Globus pallidus (tissue), 1 donor: ENCODE measurements at regions not wholly inside any gene's neighbourhood (a gene's known extent, or its start where the extent isn't known, plus 50 kb on each side); places are given as distances from the start of the nearest gene placed in this dataset.
A peak's percentile ranks its signal among the peaks of the same experiment; 100 is the strongest.
"Not testable (repeated sequence)": the region's sequence is repeated elsewhere in the genome, so short reads cannot be mapped to it uniquely, and the experiment has no call there.

ENCODE experiments used
- DNase-seq: peaks from one replicate; pipeline ENCODE4 v3.0.0-alpha.2; 2015; ENCODE audit warnings: low spot score

DNA sequence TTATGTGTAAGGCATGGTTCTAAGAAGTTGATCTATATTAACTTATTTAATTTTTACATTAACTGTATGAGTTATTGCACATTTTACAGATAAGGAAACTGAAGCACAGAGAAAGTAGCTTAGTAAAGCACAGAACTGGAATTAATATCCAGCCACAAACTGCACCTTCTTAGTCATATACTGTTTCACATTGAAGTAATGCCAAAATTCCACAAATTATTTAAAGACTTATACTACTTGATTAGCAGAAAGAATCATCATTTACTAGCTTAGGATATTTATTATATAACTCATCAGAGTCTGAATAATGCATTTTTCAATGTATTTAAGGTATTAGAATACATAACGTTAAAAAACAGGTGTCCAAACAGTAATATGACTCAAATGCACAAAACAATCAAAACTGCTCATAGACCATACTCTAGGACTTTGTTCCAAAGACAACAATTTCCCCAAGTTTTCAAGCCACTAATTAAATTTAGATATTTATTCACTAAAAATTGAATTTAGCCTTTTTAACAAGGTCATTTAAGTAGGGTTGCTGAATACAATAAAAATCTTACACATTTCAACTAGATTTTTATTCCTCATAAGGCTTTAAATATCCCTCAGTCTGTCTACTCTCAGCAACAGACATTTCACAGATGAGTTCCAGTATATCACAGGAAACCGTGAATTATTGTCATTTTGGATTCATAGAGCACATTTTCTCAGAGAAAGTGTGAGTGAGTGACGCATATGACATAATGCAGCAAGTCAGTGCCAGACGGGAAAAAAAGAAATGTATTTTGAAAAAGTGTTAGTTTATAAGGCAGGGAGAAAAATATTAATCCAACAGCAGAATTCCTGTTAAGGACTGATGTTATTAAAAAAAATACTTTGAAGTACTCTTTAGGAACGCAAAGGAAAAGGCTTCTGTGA lies 782.5 kb downstream of the TMTC2 start:
- DNase-seq = no peak

DNA sequence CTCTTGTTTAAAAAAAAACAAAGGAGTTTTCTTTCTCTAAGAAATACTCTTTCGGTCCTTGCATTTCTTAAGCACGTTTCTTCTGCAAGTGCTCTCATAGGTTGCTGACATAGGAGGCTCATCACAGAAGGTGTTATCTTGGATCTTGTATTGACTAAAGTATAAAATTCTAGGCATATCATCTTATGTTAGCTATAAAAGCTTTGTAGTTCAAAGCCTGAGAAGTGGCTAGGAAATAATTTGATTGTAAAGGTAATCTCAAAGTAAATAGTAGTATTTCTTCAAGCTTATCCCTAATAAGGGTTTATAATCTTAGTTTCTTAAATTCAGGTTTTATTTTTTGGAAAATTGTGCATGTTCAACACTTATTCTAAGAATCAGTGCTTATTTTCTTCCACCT lies 778.9 kb downstream of the TMTC2 start:
- DNase-seq = no peak

DNA sequence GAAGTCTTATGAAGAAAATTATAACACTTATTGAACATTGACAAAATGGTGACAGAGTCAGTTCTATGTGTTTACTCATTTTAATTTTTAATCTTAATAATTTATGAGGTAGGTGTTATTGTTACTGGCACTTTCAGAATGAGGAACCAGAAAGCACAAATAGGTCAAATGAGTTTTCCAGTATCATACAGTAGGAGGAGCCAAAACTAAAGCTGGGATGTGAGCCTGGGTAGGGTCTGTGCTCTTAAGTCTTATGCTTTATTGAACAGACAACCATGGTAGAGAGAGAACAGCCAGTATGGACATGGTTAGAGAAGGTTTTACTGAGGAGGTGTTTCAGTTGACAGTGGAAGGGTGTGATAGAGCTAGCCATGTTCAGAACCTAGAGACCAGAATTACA lies 775.7 kb downstream of the TMTC2 start:
- no peak for DNase-seq

DNA sequence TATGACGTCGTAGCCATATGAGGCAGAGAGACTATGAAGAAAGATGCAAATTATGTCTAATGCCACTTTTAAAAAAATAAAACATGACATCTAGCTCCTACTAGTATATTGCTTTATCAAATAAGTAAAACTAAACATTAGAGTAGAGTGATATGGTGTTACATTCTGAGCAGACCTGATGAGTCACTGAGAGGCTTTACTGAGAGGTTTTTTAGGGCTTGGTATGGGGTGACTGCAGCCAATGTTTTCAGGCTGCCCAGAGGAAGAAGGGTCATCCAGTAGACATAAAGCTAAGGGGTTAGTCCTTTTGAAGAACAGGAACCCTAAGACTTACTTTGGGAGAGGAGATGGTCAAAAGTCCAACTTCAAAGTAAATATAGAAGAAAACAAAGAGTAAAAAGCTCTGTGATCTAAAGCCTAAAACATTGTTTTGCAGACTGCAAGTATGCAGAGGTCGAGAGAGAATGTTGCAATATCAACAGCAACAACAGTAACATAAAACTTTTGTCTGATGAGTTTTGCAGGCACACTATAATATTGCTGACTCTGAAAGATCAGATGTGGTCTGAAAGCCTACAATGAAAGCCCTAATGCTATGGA lies 774.7 kb downstream of the TMTC2 start:
- no peak for DNase-seq

DNA sequence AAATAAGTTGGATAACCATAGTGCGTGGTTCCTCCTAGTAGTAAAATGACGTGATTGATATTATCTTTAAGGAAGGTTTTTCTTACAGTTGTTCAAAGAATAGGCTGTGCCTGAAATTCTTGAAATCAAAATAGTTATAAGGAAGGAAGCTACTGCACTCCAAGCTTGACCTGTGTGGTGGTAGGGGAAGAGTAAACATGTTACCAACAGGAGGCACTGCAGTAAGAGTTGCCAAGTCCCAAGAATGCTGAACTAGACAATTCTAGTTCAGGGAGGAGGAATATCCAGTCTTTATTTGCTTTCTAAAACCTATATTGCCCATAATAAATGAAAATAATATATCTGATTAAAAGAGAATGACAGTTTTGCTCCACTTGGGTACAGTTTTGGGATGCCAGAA lies 764.5 kb downstream of the TMTC2 start:
- DNase-seq = no peak

DNA sequence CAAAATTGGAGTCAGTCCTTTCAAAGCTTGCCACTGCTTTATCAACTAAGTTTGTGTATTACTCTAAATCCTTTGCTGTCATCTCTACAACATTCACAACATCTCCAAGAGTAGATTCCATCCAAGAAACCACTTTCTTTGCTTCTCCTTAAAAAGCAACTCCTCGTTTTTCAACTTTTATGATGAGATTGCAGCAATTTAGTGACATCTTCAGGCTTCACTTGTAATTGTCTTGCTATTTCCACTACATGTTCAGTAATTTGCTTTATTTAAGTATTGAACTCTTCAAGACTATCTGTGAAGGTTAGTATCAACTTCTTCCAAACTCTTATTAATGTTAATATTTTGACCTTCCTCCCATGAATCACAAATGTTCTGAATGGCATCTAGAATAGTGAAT lies 747.9 kb downstream of the TMTC2 start:
- no peak for DNase-seq

DNA sequence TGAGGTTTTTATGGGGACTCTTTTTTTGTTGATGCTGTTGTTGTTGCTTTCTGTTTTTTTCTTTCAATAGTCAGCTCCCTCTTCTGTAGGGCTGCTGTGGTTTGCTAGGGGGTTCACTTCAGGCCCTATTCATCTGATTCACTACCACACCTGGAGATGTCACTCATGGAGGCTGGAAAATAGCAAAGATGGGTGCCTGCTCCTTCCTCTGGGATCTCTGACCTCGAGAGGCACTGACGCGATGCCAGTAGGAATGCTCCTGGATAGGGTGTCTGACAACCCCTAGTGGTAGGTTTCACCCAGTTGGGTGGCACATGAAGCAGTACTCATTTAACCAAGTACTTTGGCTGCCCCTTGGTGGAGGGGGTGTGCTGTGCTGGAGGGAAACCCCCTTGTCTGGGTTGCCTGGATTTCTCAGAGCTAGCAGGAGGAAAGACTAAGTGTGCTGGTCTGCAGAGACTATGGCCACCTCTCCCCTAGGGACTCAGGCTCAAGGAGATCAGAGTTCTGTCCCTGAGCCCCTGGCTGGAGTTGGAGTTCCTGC lies 745.5 kb downstream of the TMTC2 start:
- no peak for DNase-seq

DNA sequence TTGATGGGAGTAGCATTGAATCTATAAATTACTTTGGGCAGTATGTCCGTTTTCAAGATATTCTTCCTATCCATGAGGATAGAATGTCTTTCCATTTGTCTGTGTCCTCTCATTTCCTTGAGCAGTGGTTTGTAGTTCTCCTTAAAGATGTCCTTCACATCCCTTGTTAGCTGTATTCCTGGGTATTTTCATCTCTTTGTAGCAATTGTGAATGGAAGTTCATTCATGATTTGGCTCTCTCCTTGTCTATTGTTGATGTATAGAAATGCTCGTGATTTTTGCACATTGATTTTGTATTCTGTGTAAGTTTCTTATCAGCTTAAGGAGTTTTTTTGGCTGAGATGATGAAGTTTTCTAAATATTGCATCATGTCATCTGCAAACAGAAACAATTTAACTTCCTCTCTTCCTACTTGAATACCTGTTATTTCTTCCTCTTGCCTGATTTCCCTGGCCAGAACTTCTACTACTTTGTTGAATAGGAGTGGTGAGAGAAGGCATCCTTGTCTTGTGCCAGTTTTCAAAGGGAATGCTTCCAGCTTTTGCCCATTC lies 741.0 kb downstream of the TMTC2 start:
- not testable (repeated sequence) for DNase-seq

DNA sequence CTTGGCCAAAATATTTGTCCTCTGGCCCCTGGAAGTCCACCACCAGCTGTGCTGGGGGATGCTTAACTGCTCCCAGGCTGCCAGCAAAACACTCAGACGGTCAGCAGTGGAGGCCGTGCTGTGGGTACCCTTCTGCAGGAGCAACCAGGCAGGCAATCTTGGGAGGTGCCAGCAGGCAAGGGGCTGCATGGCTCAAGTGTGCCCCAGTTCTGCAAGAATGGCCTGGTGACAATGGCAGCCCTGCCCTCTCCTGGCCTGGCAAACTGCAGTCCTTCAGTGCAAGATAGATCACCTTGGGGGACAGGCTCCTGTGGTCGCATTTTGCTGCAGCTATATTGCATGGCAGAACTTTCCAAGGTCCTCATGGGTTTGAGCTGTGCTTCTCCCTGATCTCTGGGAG lies 728.3 kb downstream of the TMTC2 start:
- DNase-seq = no peak

DNA sequence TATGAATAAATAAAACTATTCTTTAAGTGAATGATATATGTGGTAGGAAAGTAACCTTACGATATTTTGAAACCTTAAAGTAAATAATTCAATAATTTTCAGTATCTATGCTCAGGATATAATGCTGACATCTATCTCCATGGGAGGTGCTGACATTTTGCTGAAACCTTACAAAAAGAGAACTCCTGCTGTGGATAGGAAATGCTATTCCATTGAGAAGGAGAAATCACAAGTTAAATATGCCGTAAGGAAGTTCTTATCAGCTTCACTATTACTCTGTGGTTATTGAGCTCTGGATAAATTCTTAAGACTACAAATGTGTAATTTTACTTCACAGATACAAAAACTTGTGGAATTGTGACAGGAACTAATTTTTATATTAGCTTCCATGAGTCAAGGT lies 722.1 kb downstream of the TMTC2 start:
- no peak for DNase-seq

DNA sequence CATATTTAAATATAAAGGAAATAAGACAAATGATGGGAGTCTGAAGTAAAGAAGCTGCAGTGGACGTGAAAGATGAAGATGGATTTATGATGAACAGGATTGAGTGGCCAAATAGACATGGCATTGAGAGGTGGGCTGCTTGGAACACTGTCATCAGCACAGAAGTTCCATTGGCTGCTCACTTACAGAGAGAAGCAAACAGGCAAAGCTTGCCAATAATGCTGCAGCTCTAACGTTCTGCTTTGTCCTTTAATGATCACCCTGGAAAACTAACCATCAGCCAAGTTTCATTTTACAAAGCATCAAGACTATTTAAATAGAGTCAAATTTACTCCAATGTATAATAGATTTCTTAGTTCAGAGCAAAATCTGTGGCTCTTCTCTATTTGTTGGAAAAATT lies 721.4 kb downstream of the TMTC2 start:
- DNase-seq = no peak

DNA sequence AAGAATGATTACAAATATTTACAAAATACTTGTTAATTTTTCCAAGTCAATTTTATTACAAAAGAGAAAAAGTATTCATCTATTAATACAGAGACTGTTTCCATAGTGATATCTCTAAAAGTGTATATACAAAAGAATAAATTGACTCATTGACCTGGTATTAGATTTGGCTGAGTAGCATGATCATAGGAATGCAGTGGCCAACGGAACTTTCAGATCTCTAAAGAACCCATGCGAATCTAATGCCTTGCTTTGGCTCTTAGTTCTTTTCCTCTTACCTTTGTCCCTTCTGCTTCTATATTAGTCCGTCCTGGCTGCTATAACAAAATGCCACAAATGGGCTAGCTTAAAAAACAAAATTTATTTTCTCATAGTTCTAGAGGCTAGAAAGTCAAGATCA lies 717.8 kb downstream of the TMTC2 start:
- DNase-seq = no peak

DNA sequence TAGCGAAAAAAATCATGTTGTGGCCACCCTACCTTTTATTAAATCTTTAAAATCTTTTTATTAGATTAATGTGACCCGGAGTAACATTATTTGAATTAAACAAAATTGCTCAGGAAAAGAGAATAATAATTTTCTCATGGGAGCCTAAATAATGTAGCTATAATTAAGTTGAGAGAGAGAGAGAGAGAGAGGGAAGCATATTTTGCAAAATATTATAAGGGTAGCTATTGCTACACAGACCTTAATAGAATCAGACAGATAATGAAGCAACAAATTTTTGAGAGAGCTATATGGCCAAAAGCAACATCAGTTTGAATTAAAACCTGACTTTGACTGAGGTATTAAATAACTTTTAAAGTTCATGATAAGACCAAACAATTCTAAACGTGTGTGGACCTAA lies 703.5 kb downstream of the TMTC2 start:
- no peak for DNase-seq

DNA sequence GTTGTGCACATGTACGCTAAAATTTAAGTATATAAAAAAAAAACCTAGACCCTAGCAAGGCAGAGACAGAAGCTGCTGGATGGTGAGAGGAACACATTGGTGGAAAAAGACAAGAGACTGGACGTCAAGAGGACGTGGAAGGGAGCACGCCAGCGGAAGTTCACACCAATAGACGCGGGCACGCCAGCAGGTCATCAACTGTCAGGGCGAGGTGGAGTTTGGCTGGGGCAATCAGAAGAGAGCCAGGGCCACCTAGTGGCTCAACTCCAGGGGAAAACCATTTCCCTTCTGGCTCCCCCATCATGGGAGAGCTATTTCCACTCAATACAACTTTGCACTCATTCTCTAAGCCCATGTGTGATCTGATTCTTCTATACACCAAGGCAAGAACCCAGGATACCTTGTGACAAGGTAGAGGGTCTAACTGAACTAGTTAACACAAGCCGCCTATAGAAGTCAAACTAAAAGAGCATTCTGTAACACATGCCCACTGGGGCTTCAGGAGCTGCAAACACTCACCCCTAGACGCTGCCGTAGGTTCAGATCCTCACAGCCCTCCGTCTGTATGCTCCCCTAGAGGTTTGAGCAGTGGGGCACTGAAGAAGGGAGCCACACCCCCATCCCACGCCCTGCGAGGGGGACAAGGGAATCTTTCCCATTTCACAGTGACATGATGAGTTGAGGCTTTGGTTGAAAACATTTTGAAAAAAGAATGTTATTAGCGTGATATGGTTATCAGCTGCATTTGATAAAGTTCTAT lies 702.7 kb downstream of the TMTC2 start:
- DNase-seq = peak; percentile 48

DNA sequence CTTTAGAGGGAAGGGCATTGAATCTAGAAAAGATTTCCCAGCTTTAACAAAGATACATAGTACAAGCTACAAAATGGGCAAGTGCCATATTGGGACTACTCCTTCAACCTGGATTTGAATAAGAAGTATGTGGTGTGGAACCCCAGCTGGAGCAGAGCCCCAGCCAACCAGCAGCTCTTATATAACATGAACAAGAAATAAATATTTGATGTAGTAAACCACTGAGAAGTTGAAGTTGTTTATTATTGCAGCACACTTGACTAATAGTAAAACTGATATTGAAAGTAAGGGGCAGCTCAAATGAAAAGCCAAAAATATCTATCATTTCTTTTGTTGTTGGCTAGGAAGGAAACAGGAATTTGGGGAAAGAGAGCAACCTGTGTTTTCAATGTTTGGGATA lies 701.8 kb downstream of the TMTC2 start:
- no peak for DNase-seq

DNA sequence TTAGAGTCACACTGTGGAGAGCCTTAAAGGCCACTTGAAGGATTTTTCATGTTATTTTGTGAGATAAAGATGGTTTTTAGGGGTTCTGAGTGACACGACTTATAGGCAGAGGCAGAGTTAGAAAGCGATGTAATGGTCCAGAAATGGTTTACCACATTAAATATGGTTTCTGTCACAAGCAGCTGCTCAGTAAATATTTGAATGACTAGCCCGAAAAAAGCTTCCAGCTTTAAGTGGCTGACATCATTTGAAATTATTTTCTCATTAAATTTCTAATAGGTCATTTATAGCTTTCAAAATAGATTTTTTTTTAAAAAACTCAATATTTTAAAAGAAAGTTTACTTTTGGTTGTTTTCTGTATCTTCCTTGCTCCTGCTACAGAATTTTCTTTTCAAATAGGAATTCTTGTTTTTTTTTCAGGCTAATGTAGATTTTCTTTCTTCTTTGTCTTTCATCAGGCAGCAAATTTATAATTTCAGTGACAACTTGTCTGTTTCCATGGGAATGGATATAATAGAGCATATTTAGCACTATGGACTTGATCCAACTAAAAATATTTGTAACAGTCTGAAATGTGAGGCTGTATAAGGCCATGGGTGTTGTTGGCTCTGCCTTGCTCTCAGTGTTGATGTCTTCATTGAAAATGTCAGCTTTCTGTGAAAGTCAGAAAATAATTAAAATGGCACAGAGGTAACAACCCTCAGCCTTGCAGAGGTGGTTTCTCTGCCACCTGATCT lies 700.0 kb downstream of the TMTC2 start:
- no peak for DNase-seq

DNA sequence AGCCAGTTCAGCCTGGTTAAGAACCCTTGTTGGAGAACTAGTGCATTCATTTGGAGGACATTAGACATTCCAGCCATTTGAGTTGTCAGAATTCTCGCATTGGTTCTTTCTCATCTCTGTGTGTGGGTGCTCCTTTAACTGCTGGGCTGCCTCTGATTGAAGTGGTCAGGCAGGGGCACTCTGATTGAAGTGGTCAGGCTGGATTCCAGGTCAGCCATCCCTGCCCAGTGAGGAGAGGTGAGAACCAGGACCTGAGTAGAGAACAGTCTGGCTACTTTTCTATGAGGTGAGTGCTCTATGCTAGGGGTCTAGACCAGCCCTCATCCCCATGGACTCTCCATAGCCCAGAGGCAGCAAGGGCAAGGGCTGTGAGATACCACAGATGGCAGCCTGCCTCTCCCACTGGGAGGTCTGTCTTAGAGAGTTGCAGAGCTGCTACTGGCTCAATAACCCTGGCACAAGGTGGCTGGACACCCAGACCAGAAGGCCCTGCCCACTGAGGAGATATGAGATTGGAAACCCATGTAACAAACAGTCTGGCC lies 691.6 kb downstream of the TMTC2 start:
- DNase-seq = no peak

DNA sequence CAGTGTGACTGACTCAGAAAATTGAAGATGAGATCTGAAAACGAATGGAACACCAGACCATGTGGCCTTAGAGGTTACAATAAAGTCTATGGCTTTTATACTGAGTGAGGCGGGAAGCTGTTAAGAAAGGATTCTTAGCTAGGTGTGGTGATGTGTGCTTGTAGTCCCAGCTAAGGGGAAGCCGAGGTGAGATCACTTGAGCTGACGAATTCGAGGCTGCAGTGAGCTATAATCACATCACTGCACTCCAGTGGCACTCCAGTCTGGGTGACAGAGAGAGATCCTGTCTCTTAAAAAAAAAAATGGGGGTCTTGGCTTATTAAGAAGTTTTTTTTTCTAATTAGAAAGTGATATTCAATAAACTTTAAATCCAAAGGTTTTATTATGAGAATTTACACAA lies 678.6 kb downstream of the TMTC2 start:
- no peak for DNase-seq

DNA sequence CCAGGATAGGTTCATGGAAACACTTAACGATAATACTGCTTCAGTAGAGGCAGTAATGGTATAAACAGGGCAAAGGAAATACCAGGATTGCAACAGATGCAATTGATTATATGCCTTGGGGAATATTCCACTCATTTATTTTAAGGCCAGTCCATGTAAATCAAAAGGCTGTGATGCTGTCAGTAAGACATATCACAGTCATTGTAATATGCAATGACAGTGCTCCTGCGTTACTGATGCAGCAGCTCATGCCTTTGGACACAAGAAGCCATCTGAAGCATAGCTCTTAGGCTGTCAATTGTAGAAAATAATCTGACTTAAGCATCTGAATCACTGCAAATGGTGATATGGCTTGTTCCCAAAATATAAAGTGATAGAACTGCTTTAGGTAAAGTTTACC lies 674.8 kb downstream of the TMTC2 start:
- DNase-seq = no peak

DNA sequence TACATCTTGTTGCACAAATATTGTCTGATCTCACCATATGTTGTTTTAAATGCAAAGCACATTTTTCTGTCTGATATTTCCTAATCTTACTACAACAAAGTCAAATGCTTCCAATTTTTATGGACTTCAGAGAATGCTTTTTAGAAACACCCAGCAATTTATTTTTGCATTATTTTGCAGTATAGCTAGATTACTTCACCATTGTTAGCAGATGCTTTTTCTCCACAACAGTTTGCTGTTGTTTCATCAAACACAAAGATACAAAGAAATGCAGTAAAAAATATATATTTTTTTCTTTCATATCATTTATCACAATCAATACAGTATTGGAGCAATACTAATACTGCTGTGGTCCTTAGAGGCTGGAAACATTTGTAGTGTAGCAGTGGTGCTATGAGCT lies 674.4 kb downstream of the TMTC2 start:
- no peak for DNase-seq

DNA sequence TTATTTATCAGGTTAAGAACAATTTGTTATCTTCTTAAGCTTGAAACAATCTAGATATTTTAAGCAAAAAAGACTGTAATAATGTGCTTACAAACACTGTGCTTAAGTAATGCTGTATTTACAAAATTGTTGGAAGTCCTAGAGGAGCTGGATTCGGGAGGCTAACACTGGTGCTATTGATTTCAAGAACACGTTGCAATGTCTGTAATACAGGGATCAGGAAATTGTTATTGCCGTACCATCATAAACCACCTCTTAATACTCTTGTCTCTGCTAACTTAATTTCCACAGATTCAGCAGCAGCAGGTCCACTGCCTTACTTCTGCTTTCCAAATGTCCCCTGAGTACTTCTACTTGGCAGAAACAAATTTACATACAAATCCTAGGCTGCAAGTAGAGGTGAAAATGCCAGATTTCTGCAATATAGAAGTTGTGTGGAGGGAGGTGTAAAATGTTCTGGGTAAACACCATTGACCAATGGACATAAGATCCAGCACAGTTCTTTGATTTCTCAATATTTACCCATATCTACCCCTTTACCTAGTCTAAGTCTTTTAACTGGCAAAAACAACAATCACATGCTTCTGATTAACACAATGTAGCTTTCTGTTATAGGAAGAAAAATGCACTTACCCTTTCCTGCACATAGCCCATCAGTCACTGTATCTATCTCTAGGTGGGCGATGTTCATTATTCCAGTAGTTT lies 663.4 kb downstream of the TMTC2 start:
- no peak for DNase-seq
